Body of pancreas (tissue), 4 donors: ENCODE measurements at regions not wholly inside any gene's neighbourhood (a gene's known extent, or its start where the extent isn't known, plus 50 kb on each side); places are given as distances from the start of the nearest gene placed in this dataset.

Experiments used
- ATAC-seq: fragments of 150-250 bp; one replicate; pipeline ENCODE4 v1.9.1; 2016
- DNase-seq, 4 donors: peaks; one replicate each; pipeline ENCODE4 v3.0.0-alpha.2; 2019
- H3K27ac ChIP-seq, 4 donors: fragments of 200-600 bp; sonication (generic); 1 replicate in 3 of 4; 2 replicates in 1 of 4; pipeline versions ENCODE4 v1.5.1 to v1.6.1; 2016 to 2019; ENCODE audit warnings: mild to moderate bottlenecking in 1 of 4, mixed read lengths in 1 of 4, moderate library complexity in 1 of 4
- H3K27me3 ChIP-seq, 2 donors: fragments of 200-600 bp; sonication (generic); one replicate each; pipeline ENCODE4 v1.6.0; 2016; ENCODE audit warnings: mild to moderate bottlenecking in 1 of 2
- H3K36me3 ChIP-seq, 2 donors: fragments of 200-600 bp; sonication (generic); replicated peaks in 1 of 2; 2 replicates each; pipeline ENCODE4 v1.5.1; 2016; ENCODE audit warnings: low read depth in 2 of 2; ENCODE audit not compliant: insufficient read depth in 1 of 2
- H3K4me1 ChIP-seq: fragments of 200-600 bp; sonication (generic); one replicate; pipeline ENCODE4 v1.6.0; 2016
- H3K4me3 ChIP-seq, 2 donors: fragments of 200-600 bp; sonication (generic); 1 replicate in 1 of 2; 2 replicates in 1 of 2; pipeline ENCODE4 v1.5.1; 2016 to 2019
- H3K9me3 ChIP-seq, 3 donors: fragments of 200-600 bp; sonication (generic); 1 replicate in 2 of 3; 2 replicates in 1 of 3; pipeline ENCODE4 v1.5.1; 2016
- POLR2A ChIP-seq, 3 donors: fragments of 450-650 bp; IDR thresholded peaks; one replicate each; pipeline ENCODE4 v1.6.1; 2016; ENCODE audit warnings: antibody characterized with exemption in 3 of 3, mild to moderate bottlenecking in 2 of 3
- WGBS, 2 donors: methylation state at CpG; one replicate each; pipeline ENCODE4 v1.1.5; 2017; 5-methylcytosine and 5-hydroxymethylcytosine counted together
- intact Hi-C: fragments of 100-400 bp; cut with DNase I; formaldehyde crosslinking; loops from one replicate; pipeline ENCODE4 v1.15.1; 2023
- TF ChIP-seq, protein P1 (sequence below), 7 experiments: fragments of 450-650 bp in 4 of 7; fragments of 200-600 bp in 3 of 7; sonication (generic) in 3 of 7; IDR thresholded peaks; one replicate each; pipeline ENCODE4 v1.5.1; 2016 to 2019; ENCODE audit warnings: antibody characterized with exemption in 7 of 7

DNA sequence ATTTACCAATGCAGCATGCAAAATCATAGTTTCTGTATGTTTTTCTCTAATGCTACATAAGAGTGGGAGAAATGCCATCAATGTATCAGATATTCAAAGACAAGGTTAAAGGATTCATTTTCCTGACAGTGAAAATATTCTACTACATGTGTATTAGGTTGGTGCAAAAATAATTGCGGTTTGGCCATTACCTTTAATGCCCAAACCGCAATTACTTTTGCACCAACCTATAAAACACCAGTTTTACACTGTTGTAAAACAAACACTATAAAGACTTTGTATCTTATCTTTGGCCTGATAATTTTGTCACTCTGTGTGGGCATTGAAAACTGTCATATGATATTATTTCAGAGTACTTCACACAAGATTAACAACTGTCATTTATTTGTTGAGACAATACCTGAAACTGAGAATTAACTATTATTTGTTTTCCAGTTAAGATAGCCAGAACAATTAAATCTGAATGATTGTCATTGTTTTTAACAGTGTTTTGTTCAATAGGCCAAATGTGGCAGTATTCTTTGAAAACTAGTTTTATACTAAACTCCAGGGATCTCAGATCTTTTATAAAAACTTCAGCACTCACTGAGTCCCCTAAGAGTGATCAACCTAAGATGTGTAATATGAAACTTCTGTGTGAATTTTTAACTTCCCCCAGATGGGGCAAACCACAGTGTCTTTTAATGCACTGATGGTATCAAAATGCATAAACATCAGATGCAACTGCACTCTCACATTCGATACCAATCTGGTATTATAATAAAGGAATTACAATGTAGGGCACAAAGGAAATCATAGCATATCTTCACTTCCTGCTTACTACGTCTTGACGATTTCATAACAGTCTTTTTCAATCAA, 53.8 kb upstream of the FBN2 start:
- TF ChIP-seq, protein P1, sequence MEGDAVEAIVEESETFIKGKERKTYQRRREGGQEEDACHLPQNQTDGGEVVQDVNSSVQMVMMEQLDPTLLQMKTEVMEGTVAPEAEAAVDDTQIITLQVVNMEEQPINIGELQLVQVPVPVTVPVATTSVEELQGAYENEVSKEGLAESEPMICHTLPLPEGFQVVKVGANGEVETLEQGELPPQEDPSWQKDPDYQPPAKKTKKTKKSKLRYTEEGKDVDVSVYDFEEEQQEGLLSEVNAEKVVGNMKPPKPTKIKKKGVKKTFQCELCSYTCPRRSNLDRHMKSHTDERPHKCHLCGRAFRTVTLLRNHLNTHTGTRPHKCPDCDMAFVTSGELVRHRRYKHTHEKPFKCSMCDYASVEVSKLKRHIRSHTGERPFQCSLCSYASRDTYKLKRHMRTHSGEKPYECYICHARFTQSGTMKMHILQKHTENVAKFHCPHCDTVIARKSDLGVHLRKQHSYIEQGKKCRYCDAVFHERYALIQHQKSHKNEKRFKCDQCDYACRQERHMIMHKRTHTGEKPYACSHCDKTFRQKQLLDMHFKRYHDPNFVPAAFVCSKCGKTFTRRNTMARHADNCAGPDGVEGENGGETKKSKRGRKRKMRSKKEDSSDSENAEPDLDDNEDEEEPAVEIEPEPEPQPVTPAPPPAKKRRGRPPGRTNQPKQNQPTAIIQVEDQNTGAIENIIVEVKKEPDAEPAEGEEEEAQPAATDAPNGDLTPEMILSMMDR (IDR thresholded peaks at IDR 0.05), result no peak
- no peak for TF ChIP-seq POLR2A (IDR thresholded peaks at IDR 0.05)

GRCh38 chr5:128596071-128596470, 58.0 kb upstream of the FBN2 start:
- intact Hi-C loops, result no loop called here
- Histone ChIP-seq H3K27ac (no peak overlapping the region), H3K4me3 (no peak overlapping the region), H3K27me3 (no peaks in the 10 kb centered on the region), H3K36me3 (no peaks in the 10 kb centered on the region), H3K9me3 (no peaks in the 10 kb centered on the region), H3K4me1 (no peaks in the 10 kb centered on the region)
- ATAC-seq, result no peak
- DNase-seq, result peak in 1 of 4 donors; percentile 18
- TF ChIP-seq POLR2A (IDR thresholded peaks at IDR 0.05), result no peak
- TF ChIP-seq, protein P1 (IDR thresholded peaks at IDR 0.05), result no peak
- 24 to 40% methylated on average over 4 of the region's 4 CpGs for WGBS, 2 donors

More for the DNA sequence above, 53.8 kb upstream of the FBN2 start:
- Histone ChIP-seq H3K9me3 (no peaks in the 10 kb centered on the region), H3K36me3 (no peaks in the 10 kb centered on the region), H3K4me3 (no peak overlapping the region), H3K27ac (no peak overlapping the region), H3K27me3 (no peaks in the 10 kb centered on the region), H3K4me1 (no peaks in the 10 kb centered on the region)
- DNase-seq, result no peak
- 68 to 80% methylated on average over 5 of the region's 5 CpGs for WGBS, 2 donors
- intact Hi-C loops, result no loop called here
- no peak for ATAC-seq

- Histone ChIP-seq H3K4me1 (no peaks in the 10 kb centered on the region), H3K4me3 (no peak overlapping the region), H3K27ac (no peak overlapping the region), H3K27me3 (no peaks in the 10 kb centered on the region), H3K36me3 (no peaks in the 10 kb centered on the region), H3K9me3 (no peaks in the 10 kb centered on the region)
- 44 to 47% methylated on average over 3 of the region's 3 CpGs for WGBS, 2 donors
- TF ChIP-seq POLR2A (IDR thresholded peaks at IDR 0.05), result no peak
- intact Hi-C loops, result no loop called here
- no peak for DNase-seq
- ATAC-seq, result no peak
Measured at GRCh38 chr5:128597156-128597555, 59.1 kb upstream of the FBN2 start.

DNA sequence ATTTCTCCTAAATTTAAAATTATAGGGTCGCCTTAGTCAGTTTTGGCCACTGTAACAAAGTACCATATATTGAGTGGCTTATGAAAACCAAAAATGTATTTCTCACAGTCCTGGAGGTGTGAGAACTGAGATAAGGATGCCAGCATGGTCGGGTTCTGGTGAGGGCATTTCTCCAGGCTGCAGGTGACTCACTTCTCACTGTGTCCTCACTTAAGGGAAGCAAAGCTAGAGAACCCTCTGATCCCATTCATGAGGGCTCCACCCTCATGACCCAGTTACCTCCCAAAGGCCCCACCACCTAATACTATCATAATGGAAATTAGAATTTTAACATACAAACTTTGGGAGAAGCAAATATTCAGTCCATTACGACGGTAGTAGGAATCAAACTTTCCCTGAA, 75.1 kb upstream of the FBN2 start:
- ATAC-seq (no peak), DNase-seq (peak in 3 of 4 donors; percentile 18 to 47 (median 19))
- 60 to 65% methylated on average over 4 of the region's 4 CpGs for WGBS, 2 donors
- H3K27me3 ChIP-seq, result no peaks in the 10 kb centered on the region
- H3K4me3 ChIP-seq, result no peak overlapping the region
- no peaks in the 10 kb centered on the region for H3K4me1 ChIP-seq
- no peaks in the 10 kb centered on the region for H3K36me3 ChIP-seq
- no peak for TF ChIP-seq POLR2A (IDR thresholded peaks at IDR 0.05)
- TF ChIP-seq, protein P1 (IDR thresholded peaks at IDR 0.05), result no peak
- intact Hi-C loops, result no loop called here
- H3K9me3 ChIP-seq, result peaks cover 0 to 5% (median 0%) of the 10 kb centered on the region in 3 donors
- H3K27ac ChIP-seq, result no peak overlapping the region

GRCh38 chr5:128613766-128614165, 75.7 kb upstream of the FBN2 start:
- DNase-seq (no peak), ATAC-seq (no peak)
- no peak overlapping the region for H3K27ac ChIP-seq
- no peaks in the 10 kb centered on the region for H3K9me3 ChIP-seq
- no peak overlapping the region for H3K4me3 ChIP-seq
- intact Hi-C loops, result no loop called here
- H3K27me3 ChIP-seq, result no peaks in the 10 kb centered on the region
- H3K4me1 ChIP-seq, result no peaks in the 10 kb centered on the region
- H3K36me3 ChIP-seq, result no peaks in the 10 kb centered on the region
- TF ChIP-seq POLR2A (IDR thresholded peaks at IDR 0.05), result no peak
- TF ChIP-seq, protein P1 (IDR thresholded peaks at IDR 0.05), result no peak
